ENCODE measurements at regions not wholly inside any gene's neighbourhood (a gene's known extent, or its start where the extent isn't known, plus 50 kb on each side); places are given as distances from the start of the nearest gene placed in this dataset.

GRCh38 chr17:71974051-71974450 lies 146.8 kb upstream of the SOX9 start:
- FAIRE-seq = no peak

GRCh38 chr17:71975331-71975801 lies 145.5 kb upstream of the SOX9 start:
- DNase-seq (ENCODE audit: low spot score in 2 of 2) (no peak), FAIRE-seq (no peak)

More at GRCh38 chr17:71974051-71974450, 146.8 kb upstream of the SOX9 start:
- DNase-seq (ENCODE audit: low spot score in 2 of 2) = no peak

- DNase-seq (ENCODE audit: low spot score in 2 of 2) = peak; percentile 10 to 58
- FAIRE-seq = no peak
Observed at GRCh38 chr17:71976011-71976649, 144.7 kb upstream of the SOX9 start.

GRCh38 chr17:71978435-71978834 lies 142.4 kb upstream of the SOX9 start:
- DNase-seq (ENCODE audit: low spot score in 2 of 2) (no peak), FAIRE-seq (no peak)

- FAIRE-seq (no peak), DNase-seq (ENCODE audit: low spot score in 2 of 2) (no peak)
Observed at GRCh38 chr17:71980171-71980570, 140.6 kb upstream of the SOX9 start.

GRCh38 chr17:71983828-71984227 lies 137.0 kb upstream of the SOX9 start:
- FAIRE-seq (no peak), DNase-seq (ENCODE audit: low spot score in 2 of 2) (no peak)

GRCh38 chr17:71985111-71986039 lies 135.4 kb upstream of the SOX9 start:
- FAIRE-seq (no peak), DNase-seq (ENCODE audit: low spot score in 2 of 2) (no peak)

- no peak for DNase-seq (ENCODE audit: low spot score in 2 of 2)
- FAIRE-seq = no peak
Observed at GRCh38 chr17:71986886-71987285, 133.9 kb upstream of the SOX9 start.

GRCh38 chr17:71987634-71988033 lies 133.2 kb upstream of the SOX9 start:
- FAIRE-seq (no peak), DNase-seq (ENCODE audit: low spot score in 2 of 2) (no peak)

GRCh38 chr17:71989117-71989516 lies 131.7 kb upstream of the SOX9 start:
- FAIRE-seq (no peak), DNase-seq (ENCODE audit: low spot score in 2 of 2) (no peak)

GRCh38 chr17:71993363-71993762 lies 127.5 kb upstream of the SOX9 start:
- no peak for DNase-seq (ENCODE audit: low spot score in 2 of 2)
- FAIRE-seq = no peak

GRCh38 chr17:71995590-71995989 lies 125.2 kb upstream of the SOX9 start:
- FAIRE-seq (no peak), DNase-seq (ENCODE audit: low spot score in 2 of 2) (no peak)

GRCh38 chr17:72004011-72004427 lies 116.8 kb upstream of the SOX9 start:
- no peak for DNase-seq (ENCODE audit: low spot score in 2 of 2)
- FAIRE-seq = no peak

GRCh38 chr17:72004611-72005331 lies 116.0 kb upstream of the SOX9 start:
- DNase-seq (ENCODE audit: low spot score in 2 of 2) (no peak), FAIRE-seq (no peak)

GRCh38 chr17:72005332-72006163 lies 115.3 kb upstream of the SOX9 start:
- FAIRE-seq (no peak), DNase-seq (ENCODE audit: low spot score in 2 of 2) (no peak)

GRCh38 chr17:72008236-72008876 lies 112.5 kb upstream of the SOX9 start:
- no peak for FAIRE-seq
- DNase-seq (ENCODE audit: low spot score in 2 of 2) = no peak

GRCh38 chr17:72011561-72011960 lies 109.3 kb upstream of the SOX9 start:
- DNase-seq (ENCODE audit: low spot score in 2 of 2) = no peak
- no peak for FAIRE-seq

GRCh38 chr17:72021417-72022041 lies 99.3 kb upstream of the SOX9 start:
- no peak for FAIRE-seq

More at GRCh38 chr17:72021417-72022041, 99.3 kb upstream of the SOX9 start:
- DNase-seq (ENCODE audit: low spot score in 2 of 2) = no peak

Data from frontal cortex (tissue), 3 donors.